ENCODE measurements at regions not wholly inside any gene's neighbourhood (a gene's known extent, or its start where the extent isn't known, plus 50 kb on each side); places are given as distances from the start of the nearest gene placed in this dataset.

DNA sequence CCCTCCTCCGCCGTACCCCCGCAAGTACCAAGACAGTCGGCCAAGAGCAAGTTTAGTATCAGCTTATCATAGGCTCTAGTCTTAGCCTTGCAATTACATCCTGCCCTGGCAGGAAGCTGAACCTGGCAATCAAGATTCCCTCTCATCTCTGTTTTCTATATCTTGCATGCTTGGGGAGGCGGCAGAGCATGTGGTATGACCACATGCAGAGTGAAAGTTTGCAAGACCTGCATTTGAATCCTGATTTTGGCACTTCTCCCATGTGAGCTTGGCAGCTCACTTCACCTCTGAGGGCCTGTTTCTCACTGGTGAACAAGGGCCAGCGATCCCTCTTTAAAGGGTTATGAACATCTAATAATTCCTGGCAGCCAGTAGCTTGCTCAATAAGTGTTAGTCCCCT, 106.1 kb upstream of the FRMD4B start:
- Histone ChIP-seq H3K4me3 (ENCODE audit: low read depth in 1 of 2, low read length in 1 of 2) (no peak overlapping the region), H3K9me3 (no peaks in the 10 kb centered on the region), H3K4me1 (ENCODE audit: control insufficient read depth in 1 of 2, insufficient read depth in 1 of 2, low read depth in 1 of 2, low read length in 1 of 2) (no peaks in the 10 kb centered on the region), H3K27me3 (no peaks in the 10 kb centered on the region), H3K36me3 (no peaks in the 10 kb centered on the region), H3K27ac (no peak overlapping the region)
- TF ChIP-seq, protein P1, sequence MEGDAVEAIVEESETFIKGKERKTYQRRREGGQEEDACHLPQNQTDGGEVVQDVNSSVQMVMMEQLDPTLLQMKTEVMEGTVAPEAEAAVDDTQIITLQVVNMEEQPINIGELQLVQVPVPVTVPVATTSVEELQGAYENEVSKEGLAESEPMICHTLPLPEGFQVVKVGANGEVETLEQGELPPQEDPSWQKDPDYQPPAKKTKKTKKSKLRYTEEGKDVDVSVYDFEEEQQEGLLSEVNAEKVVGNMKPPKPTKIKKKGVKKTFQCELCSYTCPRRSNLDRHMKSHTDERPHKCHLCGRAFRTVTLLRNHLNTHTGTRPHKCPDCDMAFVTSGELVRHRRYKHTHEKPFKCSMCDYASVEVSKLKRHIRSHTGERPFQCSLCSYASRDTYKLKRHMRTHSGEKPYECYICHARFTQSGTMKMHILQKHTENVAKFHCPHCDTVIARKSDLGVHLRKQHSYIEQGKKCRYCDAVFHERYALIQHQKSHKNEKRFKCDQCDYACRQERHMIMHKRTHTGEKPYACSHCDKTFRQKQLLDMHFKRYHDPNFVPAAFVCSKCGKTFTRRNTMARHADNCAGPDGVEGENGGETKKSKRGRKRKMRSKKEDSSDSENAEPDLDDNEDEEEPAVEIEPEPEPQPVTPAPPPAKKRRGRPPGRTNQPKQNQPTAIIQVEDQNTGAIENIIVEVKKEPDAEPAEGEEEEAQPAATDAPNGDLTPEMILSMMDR (IDR thresholded peaks at IDR 0.05), result no peak

DNA sequence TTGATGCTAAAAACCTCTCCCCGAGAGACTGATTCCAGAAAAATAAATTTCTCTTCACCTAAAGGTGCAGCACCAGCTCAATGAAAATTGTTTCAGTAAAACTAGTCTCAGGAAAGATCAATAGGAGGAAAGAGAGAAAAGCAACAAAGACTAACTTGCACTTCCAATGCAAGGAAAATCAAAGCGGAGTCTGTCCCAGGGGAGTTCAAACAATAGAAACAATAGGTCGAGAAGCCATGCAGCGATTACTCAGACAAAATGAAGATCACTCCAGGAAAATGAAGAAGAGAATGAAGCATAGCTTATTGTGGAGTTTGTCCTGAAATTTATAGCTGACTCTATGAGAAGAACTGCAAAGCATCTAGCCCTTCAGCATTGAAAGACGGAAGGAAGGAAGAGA, 105.1 kb upstream of the FRMD4B start:
- Histone ChIP-seq H3K27me3 (no peaks in the 10 kb centered on the region), H3K27ac (no peak overlapping the region), H3K9me3 (no peaks in the 10 kb centered on the region), H3K4me3 (ENCODE audit: low read depth in 1 of 2, low read length in 1 of 2) (no peak overlapping the region), H3K36me3 (no peaks in the 10 kb centered on the region), H3K4me1 (ENCODE audit: control insufficient read depth in 1 of 2, insufficient read depth in 1 of 2, low read depth in 1 of 2, low read length in 1 of 2) (no peaks in the 10 kb centered on the region)
- TF ChIP-seq, protein P1 (IDR thresholded peaks at IDR 0.05), result no peak

DNA sequence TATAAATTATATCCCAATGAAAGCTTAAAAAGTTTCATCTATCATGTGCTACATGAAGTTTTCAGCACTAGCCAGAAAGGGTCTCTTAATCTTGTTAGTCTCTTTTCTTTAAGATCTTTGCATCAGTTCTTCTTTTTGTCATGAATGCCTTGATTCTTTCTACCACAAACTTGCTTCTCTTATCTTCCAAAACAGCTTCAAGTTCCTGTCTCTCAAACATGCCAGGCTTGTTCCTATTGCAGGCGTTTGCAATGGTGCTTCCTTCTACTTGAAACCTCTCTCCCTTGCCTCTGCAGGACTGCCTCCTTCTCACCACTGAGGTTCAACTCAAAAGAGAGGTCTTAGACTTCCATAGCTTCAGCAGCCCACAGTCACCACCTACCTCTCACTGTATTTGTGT, 104.3 kb upstream of the FRMD4B start:
- H3K4me1 ChIP-seq (ENCODE audit: control insufficient read depth in 1 of 2, insufficient read depth in 1 of 2, low read depth in 1 of 2, low read length in 1 of 2), result no peaks in the 10 kb centered on the region
- TF ChIP-seq, protein P1 (IDR thresholded peaks at IDR 0.05), result no peak
- H3K9me3 ChIP-seq, result no peaks in the 10 kb centered on the region
- no peaks in the 10 kb centered on the region for H3K36me3 ChIP-seq
- no peaks in the 10 kb centered on the region for H3K27me3 ChIP-seq
- H3K4me3 ChIP-seq (ENCODE audit: low read depth in 1 of 2, low read length in 1 of 2), result no peak overlapping the region
- H3K27ac ChIP-seq, result no peak overlapping the region

DNA sequence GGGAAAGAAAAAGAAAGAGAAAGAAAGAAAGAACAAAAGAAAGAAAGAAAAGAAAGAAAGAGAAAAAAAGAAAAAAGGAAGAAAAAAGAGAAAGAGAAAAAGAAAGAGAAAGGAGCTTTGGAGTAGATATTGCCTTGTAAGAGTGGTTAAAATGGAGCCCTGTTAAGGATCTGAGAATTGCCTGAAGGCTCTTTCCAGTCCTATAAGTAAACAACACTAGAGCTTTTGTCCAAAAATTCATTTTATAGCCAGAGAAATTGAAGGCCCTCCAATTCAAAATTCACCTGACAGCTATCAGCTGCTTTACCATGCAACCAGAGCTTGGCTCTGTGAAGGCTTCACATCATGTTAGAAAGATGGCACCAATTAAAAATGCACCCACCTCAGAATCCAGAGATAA, 102.1 kb upstream of the FRMD4B start:
- TF ChIP-seq, protein P1 (IDR thresholded peaks at IDR 0.05), result no peak
- no peak overlapping the region for H3K4me3 ChIP-seq (ENCODE audit: low read depth in 1 of 2, low read length in 1 of 2)
- no peaks in the 10 kb centered on the region for H3K36me3 ChIP-seq

DNA sequence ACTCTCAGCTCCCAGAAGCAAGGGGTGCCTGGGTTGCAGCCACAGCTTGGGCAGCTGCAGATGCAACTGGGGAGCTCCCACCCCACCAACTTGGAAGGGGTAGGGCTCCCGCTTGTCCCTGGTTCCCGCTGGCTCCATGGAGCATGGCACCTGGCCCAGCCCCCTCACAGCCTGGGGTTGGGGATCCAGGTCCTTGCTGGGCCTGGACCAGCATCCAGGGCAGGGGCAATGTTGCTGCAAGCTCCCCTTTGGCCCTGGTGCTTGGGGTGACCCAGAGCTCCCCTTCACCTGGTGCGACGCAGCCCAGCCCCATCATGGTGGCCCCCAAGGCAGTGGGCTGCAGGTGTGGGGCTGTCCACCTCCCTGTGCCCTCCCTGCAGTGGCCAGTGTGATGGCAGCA, 99.6 kb upstream of the FRMD4B start:
- Histone ChIP-seq H3K4me1 (ENCODE audit: control insufficient read depth in 1 of 2, insufficient read depth in 1 of 2, low read depth in 1 of 2, low read length in 1 of 2) (no peaks in the 10 kb centered on the region), H3K4me3 (ENCODE audit: low read depth in 1 of 2, low read length in 1 of 2) (no peak overlapping the region), H3K27ac (no peak overlapping the region), H3K36me3 (no peaks in the 10 kb centered on the region), H3K27me3 (no peaks in the 10 kb centered on the region), H3K9me3 (no peaks in the 10 kb centered on the region)
- TF ChIP-seq, protein P1 (IDR thresholded peaks at IDR 0.05), result no peak

More for the DNA sequence above, 102.1 kb upstream of the FRMD4B start:
- no peaks in the 10 kb centered on the region for H3K27me3 ChIP-seq
- H3K4me1 ChIP-seq (ENCODE audit: control insufficient read depth in 1 of 2, insufficient read depth in 1 of 2, low read depth in 1 of 2, low read length in 1 of 2), result no peaks in the 10 kb centered on the region
- no peaks in the 10 kb centered on the region for H3K9me3 ChIP-seq
- no peak overlapping the region for H3K27ac ChIP-seq

Measured in neutrophil (primary cell).